ENCODE measurements at regions not wholly inside any gene's neighbourhood (a gene's known extent, or its start where the extent isn't known, plus 50 kb on each side); places are given as distances from the start of the nearest gene placed in this dataset.
A peak's percentile ranks its signal among the peaks of the same experiment; 100 is the strongest.

- FAIRE-seq: peak; percentile 98
Measured at GRCh38 chr7:32171248-32171647, 101.0 kb upstream of the PDE1C start.

DNA sequence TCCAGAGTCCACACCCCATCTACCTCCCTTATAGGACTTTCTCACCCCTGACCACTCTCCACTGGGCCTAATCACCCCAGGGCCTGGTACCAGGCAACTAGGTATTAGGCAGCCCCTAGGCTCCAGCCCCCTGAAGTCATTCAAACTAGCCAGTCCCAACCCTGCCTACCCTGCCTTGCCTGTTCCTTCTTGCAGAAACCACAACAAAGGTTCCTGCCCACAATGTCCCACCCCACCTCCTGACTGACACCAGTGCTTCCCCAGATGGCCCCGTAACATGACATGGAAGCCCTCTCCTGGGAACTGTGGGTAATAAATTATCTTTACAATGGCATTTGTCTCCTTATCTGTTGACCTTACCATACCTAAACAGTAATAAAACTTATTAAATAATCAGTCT is 100.6 kb upstream of the PDE1C start:
- no peak for FAIRE-seq

DNA sequence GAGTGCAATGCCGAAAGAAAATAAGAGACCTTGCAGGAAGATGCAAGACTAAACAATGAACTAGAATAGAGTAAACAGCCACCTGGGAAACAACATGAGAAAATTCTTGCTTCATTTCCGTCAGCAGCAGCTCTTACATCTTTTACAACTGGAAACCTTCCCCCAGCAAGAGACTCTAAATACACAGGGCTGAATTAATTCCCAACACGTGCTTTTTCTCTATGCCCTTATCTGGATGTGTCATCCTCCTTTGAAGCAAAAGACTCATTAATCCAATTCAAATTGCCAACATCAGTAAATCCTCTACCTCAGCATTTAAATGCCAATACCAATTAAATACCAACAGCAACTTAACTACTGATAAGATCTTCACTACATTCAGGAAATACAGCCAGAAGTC is 99.0 kb upstream of the PDE1C start:
- no peak for FAIRE-seq

- no peak for FAIRE-seq
Measured at GRCh38 chr7:32167815-32168214, 97.6 kb upstream of the PDE1C start.

DNA sequence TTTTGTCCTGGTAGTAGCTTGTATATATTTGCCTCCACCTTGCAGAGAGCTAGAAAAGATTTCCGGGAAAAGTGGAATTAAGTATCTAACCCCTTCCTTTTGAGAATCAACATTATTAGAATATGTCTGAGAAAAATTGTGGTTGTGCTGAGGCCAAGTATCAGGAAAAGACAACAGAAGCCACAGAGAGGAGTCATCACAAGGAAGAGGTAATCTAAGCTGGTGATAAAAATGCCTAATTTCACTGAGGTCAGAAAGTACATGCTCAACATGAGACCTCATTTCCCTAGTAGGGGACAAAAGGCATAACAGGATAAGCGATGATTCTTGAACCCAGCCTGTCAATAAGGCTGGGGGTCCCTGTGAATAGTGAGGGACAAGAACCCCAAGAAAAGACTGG is 97.0 kb upstream of the PDE1C start:
- FAIRE-seq: no peak

GRCh38 chr7:32164341-32164996 is 94.3 kb upstream of the PDE1C start:
- FAIRE-seq: no peak

GRCh38 chr7:32163896-32164295 is 93.7 kb upstream of the PDE1C start:
- FAIRE-seq: no peak

DNA sequence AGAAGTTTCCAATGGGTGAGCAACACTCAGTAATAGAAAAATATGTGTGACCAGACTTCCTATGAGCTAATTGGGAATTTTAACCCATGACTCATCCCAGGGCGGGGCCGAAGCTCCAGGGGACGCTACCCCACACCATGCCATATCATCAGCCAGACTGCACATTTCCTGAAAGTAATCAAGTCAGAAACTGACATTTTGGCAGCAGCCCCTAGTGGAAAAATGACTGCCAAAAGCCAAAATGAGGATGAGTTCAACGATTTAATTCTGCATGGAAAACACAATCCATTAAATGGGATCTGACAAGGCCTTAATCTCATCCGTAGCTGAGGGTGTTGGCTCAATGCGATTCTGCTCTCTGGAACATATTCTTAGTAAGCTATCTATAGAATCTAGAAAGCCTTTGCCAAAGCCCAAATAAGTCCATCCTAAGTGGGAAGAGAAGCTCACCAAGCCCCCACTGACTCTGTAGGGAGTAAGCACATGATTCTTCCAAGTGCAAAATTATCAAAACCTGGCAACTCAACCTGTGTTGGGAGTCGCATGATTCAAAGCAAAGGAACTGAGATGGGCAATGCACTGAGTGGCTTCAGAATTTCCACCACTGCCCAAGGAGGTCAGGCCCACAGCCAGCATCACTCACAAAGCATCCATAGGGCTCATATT is 93.1 kb upstream of the PDE1C start:
- FAIRE-seq: no peak

DNA sequence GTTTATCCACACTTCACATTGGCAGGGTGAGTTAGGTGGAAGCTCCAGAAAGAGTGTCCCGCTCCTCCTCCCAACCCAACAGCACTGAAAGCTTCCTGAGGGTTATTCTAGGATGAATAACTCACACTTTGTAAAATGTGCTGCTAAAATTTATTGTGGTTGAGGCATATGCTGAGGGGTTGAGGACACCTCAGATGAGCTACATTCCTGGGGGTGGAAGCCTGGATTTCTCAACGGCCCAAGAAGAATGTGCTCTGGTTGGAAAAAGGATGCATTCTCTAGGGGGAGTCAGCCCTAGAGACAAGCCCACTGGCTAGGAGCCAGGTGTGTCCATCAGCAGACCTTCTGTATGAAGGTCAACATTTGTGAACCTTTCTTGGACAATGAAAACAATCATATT is 91.5 kb upstream of the PDE1C start:
- no peak for FAIRE-seq

- FAIRE-seq: no peak
Measured at GRCh38 chr7:32158751-32159745, 88.8 kb upstream of the PDE1C start.

- no peak for FAIRE-seq
Measured at GRCh38 chr7:32158076-32158475, 87.9 kb upstream of the PDE1C start.

GRCh38 chr7:32155712-32156111 is 85.5 kb upstream of the PDE1C start:
- FAIRE-seq: no peak

GRCh38 chr7:32154797-32155196 is 84.6 kb upstream of the PDE1C start:
- no peak for FAIRE-seq

DNA sequence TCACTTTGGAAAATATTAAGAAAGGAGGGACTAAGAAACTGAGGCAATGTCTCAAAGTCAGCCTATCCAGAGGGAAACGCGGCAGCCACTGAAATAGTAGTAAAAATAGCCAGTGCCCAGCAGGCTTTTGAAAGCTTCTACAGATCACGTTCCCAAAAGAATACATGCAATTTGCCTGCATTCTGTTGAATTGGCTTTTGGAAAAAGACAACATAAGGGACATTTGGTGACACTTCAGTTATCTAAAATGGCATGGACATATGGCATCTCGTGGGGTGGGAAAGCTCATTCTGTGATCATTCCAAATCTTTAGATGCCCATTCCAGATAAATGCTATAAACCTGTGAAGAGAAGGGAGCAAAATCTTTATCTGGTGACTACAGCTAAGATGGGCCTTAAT is 82.8 kb upstream of the PDE1C start:
- FAIRE-seq: no peak

- FAIRE-seq: no peak
Measured at GRCh38 chr7:32152576-32152975, 82.4 kb upstream of the PDE1C start.

GRCh38 chr7:32150589-32150988 is 80.4 kb upstream of the PDE1C start:
- no peak for FAIRE-seq

DNA sequence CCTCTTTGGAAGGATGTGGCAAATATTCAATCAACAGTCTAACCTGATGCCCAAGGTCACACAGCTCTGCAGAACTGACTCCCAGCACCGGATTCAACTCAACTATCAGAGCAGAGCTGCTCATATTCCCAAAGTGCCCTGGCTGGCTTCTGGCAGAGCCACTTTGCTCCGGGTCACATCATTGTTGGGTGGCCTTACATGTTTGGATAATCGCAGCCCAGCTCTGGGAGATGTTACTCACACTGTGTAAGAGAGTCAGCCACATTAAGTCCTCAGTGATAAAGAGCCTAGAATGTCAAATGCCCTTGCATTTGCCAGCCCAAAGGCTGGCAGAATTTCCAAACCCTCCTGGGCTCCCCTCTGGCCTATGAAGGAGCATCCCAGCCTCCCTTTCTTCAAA is 79.8 kb upstream of the PDE1C start:
- no peak for FAIRE-seq

DNA sequence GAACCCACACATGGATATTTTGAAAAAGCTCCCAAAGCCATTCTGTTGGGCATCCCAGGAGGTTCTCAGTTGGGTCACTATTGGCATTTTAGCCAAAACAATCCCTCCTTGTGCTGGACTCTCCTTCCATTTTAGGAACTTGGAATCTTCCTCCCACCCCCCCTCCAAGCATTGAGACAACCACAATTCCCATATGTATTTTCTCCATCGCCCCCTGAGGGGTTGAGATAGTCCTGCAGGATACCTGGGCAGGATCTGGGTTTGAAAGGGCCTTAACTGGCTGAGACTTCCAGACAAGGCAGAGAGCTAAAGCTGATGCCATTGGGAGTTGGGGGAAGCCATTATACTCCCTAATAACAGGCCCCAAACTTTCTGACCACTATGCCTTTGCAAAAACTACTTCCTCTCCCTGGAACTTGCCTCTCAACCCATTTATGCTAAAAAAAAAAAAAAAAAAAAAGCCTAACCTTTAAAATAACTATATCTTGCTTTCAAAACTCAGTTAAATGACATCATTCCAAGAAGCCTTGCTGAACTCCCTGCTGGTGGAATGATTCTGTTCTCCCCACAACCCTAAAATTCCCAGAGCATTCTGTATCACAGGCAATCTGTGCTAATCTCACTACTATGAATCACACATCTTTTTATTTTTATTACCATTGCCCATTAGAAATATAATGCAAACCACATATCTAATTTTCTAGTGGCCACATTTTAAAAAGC is 77.5 kb upstream of the PDE1C start:
- FAIRE-seq: no peak

- FAIRE-seq: no peak
Measured at GRCh38 chr7:32145911-32146310, 75.7 kb upstream of the PDE1C start.

DNA sequence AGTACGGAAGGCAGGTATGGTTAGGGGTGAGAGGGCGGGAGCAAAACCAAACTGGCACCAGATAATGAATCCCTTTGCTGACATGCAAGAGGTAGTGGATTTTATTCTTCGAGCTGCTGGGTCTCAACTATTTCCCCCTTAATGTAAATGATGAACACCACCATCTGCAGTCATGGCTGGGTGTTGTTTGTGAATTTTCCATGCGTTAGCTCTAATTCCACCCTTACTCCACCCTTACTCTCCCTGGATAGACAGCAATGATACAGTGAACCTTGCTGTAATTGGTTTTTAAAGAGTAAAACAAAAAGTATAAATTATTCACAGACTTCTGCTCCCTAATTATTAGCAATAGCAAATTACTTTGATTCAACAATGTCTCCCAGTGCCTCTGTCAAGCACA is 74.5 kb upstream of the PDE1C start:
- no peak for FAIRE-seq

- no peak for FAIRE-seq
Measured at GRCh38 chr7:32143301-32143700, 73.1 kb upstream of the PDE1C start.

GRCh38 chr7:32142649-32143048 is 72.4 kb upstream of the PDE1C start:
- FAIRE-seq: no peak

Measured in G401.6 (cell line).